Activated T-cell treated with anti-CD3 and anti-CD28 coated beads, Interleukin-2, amount 50 U/mL, for 1 hour (primary cell): ENCODE measurements at regions not wholly inside any gene's neighbourhood (a gene's known extent, or its start where the extent isn't known, plus 50 kb on each side); places are given as distances from the start of the nearest gene placed in this dataset.
A peak's percentile ranks its signal among the peaks of the same experiment; 100 is the strongest.

Source experiments
- DNase-seq: peaks from one replicate; pipeline ENCODE4 v3.0.0-alpha.2; 2020

DNA sequence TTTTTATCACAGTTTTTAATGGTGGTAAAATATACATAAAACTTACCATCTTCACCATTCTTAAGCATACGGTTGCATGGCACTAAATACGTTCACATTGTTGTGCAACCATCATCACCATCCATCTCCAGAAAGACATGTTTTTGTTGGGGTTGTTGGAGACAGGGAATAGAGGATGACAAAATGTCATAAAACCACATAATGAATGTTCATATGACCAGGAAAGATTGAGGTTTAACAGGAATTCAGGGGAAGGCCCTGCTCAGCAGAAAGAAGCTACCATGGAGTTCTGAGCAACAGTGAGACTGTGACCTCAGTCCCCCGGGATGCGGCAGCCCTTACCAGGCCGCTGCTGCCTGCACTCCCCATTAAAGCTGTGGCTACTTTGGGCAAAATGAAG lies 63.9 kb upstream of the TRIM2 start:
- no peak for DNase-seq

- no peak for DNase-seq
Measured at GRCh38 chr4:153141238-153141637, 63.0 kb upstream of the TRIM2 start.

DNA sequence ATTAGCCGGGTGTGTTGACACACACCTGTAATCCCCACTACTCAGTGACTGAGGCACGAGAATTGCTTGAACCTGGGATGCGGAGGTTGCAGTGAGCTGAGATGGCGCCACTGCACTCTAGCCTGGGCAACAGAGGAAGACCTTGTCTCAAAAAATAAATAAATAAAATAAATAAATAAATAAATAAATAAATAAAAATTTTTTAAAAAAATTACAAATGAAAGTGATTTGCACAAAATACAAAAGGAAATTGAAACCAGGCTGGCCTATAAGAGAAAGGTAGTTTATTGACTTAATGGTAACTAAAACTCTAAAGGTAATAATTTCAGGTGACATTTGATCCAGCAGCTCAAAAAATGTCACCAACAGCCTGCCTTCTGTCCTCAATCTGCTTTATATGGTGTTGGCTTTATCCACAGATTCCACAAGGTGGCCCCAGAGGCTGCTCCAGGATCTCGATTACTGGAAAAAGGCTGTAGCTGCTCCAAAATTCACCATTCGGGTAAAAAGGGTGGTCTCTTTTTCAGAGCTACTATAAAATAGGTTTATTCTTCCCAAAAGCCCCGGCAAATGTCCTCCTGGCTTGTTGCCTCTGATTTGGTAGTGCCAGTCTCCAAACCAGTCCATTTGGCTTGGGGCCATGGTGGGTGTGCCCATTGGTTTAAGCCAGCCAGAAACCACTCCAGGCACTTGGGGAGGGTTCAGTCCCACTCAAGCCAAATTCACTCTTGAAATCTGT lies 61.4 kb upstream of the TRIM2 start:
- DNase-seq, result peak; percentile 48

DNA sequence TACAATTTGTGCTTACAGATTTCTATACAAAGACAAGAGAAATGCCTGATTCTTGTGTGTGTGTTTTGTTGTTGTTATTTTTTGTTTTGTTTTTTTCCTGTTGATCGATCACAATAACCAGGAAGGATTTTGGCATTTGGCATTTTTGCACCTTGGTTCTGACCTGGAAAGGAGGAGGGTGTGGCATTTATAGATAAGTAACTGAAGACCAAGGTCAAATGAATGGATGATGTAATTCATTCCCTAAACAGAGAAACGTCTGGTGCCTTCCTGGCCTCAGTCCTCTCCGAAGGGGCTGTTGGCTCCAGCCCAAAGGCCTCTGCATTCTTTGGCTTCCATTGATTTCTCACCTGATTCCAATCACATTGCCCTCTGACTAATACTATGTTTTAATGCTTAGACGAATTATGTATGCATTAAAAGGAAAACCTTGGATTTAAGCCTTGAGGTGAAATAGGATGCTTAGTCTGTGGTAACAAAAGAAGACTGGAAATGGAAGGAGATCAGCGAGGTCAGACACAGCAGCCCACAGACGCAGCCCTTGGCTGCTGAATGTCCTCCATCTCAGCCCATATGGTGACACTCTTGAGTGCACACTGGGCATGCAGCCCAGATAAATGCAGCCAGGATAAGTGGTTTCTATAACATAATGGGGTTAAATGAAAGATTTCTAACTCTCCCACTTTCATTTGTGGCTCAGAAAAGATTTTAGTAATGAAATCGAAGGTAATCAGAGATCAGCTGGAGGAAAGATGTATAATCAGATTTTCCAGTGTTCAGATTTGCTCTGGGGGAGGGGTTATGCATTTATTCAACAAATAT lies 60.5 kb upstream of the TRIM2 start:
- no peak for DNase-seq

DNA sequence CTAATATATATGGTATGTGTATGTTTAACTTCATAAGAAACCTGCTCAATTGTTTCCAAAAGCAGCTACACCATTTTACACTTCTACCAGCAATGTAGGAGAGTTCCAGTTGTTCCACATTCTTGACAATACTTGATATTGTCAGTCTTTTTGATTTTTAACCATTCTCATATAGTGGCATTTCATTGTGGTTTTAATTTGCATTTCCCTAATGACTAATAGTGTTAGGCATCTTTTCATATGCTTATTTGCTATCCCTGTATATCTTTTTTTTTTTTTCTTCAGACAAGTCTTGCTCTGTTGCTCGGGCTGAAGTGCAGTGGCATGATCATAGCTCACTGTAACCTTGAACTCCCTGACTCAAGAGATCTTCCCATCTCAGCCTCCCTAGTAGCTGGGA lies 58.2 kb upstream of the TRIM2 start:
- DNase-seq, result no peak

DNA sequence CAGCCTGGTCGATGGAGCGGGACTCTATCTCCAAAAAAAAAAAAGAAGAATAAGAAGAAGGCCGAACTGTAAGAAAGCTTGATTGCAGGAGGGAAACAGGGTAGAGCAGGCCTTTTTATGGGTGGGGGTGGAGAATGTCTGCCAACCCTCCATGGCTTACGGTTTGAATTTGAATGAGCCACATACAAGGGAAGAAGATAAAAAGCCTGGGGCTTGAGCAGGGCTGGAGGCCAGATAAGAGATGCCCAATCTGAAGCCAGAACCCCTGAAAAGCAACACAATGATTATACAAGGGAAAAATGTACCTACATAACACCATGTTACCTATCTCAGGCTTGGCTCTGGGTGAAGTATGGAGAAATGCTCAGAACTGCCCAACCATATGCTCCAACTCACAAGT lies 57.3 kb upstream of the TRIM2 start:
- DNase-seq, result no peak

- DNase-seq, result no peak
Measured at GRCh38 chr4:153148791-153149190, 55.5 kb upstream of the TRIM2 start.

DNA sequence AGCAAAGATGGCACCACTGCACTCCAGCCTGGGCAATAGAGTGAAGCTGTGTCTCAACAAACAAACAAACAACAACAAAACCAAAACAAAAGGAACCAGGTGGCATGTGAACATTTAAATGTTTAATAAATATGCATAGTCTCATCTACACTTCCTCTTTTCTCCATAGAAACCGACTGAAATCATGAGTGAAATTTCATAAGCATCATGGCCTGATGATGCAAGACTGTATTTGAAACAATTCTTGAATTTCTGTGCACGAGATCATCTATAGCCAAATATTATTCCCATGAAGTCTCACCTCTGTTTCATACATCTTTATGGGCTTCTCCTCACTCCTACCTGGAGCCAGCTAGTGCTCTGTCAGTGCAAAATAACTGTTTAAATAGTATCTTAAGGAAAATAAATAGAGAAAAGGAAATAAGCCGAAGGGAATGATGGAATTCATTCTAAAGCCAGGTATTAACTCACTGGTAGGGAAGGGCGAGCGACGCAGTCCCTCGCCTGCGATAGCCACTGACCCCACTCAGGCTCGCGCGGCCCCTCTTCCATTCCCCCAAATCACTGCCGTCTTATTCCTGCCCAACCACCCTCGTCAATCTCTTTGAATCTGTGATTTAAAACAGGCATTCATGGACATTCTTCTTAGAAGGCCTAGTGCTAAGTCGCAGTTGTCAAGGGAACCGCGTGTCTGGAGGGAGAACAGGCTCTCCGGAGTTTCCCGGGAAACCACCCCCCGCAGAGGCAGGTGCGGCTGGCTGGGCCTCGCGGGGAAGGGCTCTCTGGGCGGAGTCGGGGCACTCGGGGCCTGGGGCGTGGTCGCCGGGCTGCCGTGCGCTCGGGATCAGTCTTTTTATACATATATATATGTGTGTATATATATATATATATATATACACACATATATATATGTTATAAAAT lies 52.4 kb upstream of the TRIM2 start:
- DNase-seq, result peak; percentile 31

DNA sequence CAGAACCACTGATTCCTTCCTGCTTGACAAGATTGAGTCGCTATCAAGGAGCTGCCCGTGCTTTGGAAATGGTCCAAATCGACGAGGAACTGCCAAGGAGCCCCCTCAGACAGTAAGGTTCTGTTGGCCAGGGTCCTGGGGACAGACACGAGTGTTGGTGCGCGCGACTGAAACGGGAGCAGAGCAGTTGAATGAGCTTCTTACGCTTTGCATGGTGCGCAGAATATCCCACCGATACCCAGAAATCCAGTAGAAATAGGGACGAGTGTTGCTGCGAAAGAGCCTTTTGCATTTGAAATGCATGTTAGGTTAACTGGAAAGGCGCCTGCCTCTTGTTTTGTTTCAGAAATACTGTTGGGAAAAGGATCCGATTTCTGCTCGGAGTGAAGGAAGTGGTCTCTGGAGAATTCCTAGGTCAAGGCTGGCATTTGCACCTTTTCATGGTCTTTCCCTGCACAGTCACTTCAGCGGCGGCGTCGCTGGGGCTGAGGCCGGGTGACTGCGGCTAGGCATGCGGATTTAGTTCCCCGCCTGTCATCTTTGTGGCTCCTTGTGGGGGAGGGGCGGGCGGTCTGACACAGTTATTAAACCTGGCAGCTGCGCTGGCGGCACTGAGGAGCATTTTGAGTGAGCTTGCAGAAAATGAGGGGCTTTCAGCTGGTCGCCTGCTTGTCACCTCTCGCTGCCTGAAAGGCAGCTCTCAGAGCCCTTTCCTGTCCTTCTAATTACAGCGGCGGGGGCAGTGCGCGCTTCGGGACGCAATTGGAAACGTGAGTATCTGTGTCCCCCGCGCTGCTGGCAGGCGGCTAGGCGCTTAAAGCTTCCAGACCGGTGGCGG lies 51.5 kb upstream of the TRIM2 start:
- DNase-seq, result peak; percentile 71

DNA sequence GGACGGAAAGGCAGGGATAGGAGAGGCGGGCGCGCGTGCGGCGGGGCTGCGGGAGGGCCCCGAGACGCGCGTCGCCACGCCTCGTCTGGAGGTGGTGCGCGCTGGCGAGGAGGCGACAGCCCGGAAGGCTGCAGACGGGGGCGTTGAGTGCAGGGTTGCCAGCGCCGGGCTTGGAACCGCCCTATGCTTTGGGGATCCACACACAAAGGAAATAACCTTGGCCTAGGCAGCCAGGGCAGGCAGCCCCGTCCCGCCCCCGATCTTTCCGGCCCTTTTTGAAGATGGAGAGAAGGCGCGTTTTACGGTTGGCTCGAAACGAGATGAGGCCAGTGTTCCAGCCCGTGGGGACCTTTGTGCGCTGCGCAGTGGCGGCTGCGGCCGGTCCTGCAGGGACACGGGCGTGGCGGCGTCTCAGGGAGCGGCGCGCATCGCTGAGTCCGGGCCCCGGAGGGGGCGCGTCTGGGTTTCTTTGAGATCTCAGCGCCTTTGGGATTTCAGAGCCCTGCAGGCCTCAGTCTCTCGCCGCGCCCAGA lies 50.8 kb upstream of the TRIM2 start:
- peak; percentile 74 for DNase-seq

GRCh38 chr4:153154007-153154975 lies 50.0 kb upstream of the TRIM2 start:
- no peak for DNase-seq
